ENCODE measurements at regions not wholly inside any gene's neighbourhood (a gene's known extent, or its start where the extent isn't known, plus 50 kb on each side); places are given as distances from the start of the nearest gene placed in this dataset.

GRCh38 chr20:12256806-12257205 is 339.1 kb downstream of the BTBD3 start:
- TF ChIP-seq SUZ12 (IDR thresholded peaks at IDR 0.05) (no peak), FOXA1 (IDR thresholded peaks at IDR 0.05) (no peak), FOXM1 (IDR thresholded peaks at IDR 0.05; ENCODE audit: borderline replicate concordance) (no peak), LEF1 (IDR thresholded peaks at IDR 0.05; ENCODE audit: borderline replicate concordance) (no peak), HDGF (IDR thresholded peaks at IDR 0.05; ENCODE audit: borderline replicate concordance) (no peak), CTBP1 (IDR thresholded peaks at IDR 0.05; ENCODE audit: borderline replicate concordance) (no peak), ARNT (IDR thresholded peaks at IDR 0.05) (no peak), NFRKB (IDR thresholded peaks at IDR 0.05) (no peak), BHLHE40 (IDR thresholded peaks at IDR 0.05; ENCODE audit: borderline replicate concordance) (no peak), ZNF384 (IDR thresholded peaks at IDR 0.05) (no peak), L3MBTL2 (conservative IDR thresholded peaks at IDR 0.05) (no peak), ELF4 (IDR thresholded peaks at IDR 0.05) (no peak)

Data from HEK293T (cell line).